Stimulated activated CD4-positive, alpha-beta T cell treated with anti-CD3 and anti-CD28 coated beads, Interleukin-4, amount 100 ng/mL, for 48 hours (primary cell): ENCODE measurements at regions not wholly inside any gene's neighbourhood (a gene's known extent, or its start where the extent isn't known, plus 50 kb on each side); places are given as distances from the start of the nearest gene placed in this dataset.
"Not testable (repeated sequence)": the region's sequence is repeated elsewhere in the genome, so short reads cannot be mapped to it uniquely, and the experiment has no call there.

Source experiments
- DNase-seq, 2 donors: peaks; one replicate each; pipeline ENCODE4 v3.0.0-alpha.2; 2020; ENCODE audit warnings: low read depth in 2 of 2

DNA sequence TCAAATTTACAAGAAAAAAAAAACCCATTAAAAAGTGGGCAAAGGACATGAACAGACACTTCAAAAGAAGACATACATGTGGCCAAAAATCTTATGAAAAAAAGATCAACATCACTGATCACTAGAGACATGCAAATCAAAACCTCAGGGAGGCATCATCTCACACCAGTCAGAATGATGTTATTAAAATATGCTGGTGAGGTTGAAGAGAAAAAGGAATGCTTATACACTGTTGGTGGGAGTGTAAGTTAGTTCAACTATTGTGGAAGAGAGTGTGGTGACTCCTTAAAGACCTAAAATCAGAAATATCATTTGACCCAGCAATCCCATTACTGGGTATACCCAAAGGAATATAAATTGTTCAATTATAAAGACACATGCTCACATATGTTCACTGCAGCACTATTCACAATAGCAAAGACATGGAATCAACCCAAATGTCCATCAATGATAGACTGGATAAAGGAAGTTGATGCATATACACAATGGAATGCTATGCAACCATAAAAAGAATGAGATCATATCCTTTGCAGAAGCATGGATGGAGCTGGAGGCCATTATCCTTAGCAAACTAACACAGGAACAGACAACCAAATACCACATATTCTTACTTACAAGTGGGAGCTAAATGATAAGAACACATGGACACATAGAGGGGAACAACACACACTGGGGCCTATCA is 100.3 kb upstream of the GALNT15 start:
- not testable (repeated sequence) for DNase-seq

DNA sequence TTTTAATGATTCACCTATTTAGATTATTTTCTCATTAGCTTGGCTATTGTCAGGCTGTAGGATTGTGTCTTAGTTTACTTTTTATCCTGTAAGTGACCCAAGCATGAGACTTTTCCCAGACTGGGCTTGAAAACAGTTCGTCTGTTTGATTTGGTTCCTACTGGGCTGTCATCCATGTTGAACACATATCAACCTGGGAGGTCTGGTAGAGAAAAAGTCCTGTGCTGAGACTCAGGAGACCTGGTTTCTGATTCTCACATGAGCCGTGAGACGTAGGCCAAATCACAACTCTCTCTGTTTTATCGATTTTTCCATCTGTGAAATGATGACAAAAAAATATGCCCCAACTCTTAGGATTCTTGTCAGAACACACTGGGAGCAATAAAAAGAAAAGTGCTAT is 98.8 kb upstream of the GALNT15 start:
- no peak for DNase-seq

DNA sequence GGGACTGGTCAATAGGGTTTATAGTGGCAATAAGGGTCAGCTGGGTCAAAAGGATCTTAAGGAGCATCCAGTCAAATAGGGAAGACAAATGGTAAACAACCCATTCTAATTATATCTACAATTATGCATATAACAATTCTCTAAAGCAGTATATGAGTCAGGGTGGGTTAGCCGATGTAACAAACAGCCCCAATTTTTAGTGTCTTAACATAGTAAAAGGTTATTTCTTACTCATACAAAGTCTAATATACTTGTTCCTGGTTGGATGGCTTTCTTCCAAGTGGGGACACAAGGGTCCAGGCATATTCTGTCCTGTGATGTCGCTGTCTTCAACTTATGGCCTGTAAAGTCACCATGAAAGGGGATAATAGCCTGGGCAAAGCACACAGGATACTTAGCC is 97.9 kb upstream of the GALNT15 start:
- DNase-seq: no peak

DNA sequence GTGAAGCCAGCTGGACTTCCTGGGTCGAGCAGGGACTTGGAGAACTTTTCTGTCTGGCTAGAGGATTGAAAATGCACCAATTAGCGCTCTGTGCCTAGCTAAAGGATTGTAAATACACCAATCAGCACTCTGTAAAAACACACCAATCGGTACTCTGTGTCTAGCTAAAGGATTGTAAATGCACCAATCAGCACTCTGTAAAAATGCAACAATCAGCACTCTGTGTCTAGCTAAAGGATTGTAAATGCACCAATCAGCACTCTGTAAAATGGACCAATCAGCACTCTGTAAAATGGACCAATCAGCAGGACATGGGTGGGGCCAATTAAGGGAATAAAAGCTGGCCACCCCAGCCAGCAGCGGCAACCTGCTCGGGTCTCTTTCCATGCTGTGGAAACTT is 97.3 kb upstream of the GALNT15 start:
- not testable (repeated sequence) for DNase-seq

DNA sequence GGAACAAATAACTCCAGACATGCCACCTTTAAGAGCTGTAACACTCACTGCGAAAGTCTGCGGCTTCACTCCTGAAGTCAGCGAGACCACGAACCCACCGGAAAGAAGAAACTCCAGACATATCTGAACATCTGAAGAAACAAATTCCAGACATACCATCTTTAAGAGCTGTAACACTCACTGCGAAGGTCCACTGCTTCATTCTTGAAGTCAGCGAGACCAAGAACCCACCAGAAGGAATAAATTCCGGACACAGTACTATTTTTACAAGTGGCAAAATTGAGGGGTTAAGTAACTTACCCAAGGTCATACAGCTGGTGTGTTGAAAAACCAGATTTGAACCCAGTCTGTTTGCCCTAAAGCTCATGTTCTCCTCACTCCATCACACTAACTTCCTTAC is 96.8 kb upstream of the GALNT15 start:
- not testable (repeated sequence) for DNase-seq

DNA sequence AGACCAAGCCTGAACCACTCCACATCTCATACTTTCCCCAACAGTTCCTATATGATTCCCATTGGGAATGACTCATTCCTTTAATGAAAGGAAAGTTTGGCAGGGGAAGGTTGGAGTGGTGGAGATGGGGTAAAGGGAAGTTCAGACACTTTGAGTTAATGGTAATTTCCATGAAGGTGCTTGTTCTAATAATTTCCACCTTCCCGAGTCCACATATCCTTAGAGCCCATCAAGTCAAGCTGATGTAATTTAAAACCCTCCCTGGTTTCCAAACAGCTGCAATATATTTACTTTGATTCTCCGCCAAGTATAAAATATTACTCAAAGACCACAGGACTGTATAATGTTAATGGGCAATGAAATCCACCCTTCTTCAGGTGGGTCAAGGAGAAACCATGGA is 95.0 kb upstream of the GALNT15 start:
- DNase-seq: no peak

DNA sequence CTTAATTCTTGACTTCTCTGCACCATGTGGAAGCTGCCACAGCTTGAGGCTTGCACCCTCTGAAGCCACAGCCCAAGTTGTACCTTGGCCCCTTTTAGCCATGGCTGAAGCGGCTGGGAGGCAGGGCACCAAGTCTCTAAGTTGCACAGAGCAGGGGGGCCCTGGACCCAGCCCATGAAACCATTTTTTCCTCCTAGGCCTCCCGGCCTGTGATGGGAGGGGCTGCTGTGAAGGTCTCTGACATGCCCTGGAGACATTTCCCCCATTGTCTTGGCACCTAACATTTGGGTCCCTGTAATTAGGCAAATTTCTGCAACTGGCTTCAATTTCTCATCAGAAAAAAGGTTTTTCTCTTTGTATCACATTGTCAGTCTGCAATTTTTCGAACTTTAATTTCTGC is 92.8 kb upstream of the GALNT15 start:
- no peak for DNase-seq

DNA sequence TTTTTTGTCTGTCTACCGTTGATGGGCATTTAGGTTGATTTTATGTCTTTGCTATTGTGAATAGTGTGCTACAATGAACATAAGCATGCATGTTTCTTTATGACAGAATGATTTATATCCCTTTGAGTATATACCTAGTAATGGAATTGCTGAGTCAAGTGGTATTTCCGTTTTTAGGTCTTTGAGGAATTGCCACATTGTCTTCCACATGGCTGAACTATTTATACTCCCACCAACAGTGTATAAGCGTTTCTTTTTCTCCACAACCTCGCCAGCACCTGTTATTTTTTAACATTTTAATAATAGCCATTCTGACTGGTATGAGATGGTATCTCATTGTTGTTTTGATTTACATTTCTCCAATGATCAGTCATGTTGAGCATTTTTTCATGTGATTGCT is 89.6 kb upstream of the GALNT15 start:
- no peak for DNase-seq

DNA sequence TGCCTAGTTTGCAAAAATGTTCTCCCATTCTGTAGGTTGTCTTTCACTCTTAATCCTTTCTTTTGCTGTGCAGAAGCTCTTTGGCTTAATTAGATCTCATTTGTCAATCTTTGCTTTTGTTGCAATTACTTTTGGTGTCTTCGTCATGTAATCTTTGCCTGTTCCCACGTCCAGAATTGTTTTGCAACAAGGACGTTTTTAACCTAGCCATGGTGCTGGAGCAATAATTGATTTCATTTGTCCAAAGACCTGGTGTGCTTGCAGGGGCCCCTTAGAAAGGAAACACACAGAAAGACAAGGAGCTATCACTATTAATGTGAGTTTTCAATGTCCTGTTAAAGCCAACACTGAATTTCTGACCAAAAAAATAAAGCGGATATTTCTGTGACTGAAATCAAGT is 89.1 kb upstream of the GALNT15 start:
- DNase-seq: no peak

DNA sequence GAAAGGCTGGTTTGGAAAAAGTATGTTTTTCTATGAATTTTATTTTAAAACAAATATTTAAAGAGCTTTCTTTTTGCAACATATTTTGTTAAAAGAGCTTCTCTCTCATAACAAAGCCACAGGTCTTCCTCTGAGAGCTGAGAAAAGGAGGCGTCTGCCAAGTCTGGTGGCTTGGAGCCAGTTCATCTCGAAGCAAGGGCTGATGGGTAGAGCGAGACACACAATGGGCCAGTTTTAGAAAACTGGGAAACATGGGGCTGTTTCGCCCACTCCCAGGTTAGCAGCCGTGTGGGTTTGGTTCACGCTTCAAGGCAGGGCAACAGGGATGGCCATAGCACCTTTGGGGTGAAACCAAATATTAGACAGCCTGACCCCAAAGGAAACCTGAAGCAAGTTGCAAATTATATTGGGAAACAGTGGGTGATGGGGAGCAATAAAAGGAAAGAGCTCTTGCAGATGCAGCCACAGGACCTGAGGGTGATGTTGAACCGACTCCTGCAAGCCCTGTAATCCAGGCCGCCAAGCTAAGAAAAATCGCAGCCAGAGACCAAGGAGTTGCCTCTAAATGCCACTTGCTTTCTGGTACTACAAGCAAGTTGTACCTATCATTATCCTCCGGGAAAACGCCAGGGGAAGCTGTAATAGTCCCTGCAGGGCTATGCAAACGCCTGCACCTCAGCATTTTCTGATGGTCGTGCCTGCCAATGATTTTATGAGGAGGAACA is 88.4 kb upstream of the GALNT15 start:
- no peak for DNase-seq

DNA sequence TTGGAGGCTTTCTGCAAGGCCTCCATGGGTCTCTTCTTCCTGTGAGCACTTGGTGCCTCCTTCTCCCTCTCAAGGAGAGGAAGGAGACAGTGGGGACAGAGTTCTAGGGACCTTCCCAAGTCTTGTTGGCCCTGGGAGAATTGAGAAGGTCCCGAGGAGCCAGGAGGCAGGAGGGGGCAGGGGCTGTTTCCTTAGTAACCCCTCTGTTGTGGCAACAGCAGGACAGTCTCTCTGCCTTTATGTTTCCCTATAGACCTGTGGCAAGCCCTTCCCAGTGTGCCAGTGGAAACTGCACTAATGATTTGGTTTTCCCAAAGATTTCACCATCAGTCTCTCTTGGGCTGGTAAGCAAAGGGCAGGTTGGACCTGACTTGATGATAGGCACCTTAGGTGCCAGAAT is 87.8 kb upstream of the GALNT15 start:
- DNase-seq: no peak

DNA sequence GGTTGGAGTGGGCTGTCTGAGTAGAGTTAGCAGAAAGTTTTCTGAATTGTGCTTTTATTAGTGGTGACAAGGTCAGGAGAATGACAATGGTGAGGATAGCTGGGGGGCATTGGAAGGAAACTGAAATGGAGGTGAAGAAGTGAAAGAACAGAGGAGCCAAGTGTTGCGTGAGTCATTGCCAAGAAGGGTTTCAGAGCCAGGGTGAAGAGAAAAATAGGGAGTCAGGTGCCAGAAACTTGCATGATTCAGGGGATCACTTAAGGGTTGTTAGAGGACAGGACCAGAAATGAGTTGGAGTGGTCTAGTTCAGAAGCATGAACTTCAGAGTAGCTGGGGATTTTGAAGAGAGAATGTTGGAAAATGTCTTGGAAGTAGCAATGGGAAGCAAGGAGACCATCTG is 86.0 kb upstream of the GALNT15 start:
- no peak for DNase-seq

DNA sequence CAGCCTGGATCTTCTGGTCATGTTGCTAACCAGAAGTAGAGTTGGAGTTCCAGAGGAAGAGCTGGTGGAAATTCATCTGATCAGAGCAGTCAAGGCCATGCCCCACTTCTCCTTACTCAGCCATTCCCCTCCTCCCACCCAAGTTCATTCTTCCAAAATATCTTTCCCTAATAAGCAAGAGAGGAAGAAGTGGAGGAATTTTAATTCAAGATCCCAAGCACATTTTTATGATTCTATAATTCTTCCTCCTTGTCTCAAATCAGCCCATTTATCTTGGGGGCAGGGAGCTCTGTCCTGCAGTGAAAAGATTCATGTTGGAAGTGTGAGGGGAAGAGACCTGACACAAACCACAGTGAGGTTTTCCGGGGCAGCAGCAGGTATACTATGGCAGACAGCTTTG is 85.0 kb upstream of the GALNT15 start:
- no peak for DNase-seq

DNA sequence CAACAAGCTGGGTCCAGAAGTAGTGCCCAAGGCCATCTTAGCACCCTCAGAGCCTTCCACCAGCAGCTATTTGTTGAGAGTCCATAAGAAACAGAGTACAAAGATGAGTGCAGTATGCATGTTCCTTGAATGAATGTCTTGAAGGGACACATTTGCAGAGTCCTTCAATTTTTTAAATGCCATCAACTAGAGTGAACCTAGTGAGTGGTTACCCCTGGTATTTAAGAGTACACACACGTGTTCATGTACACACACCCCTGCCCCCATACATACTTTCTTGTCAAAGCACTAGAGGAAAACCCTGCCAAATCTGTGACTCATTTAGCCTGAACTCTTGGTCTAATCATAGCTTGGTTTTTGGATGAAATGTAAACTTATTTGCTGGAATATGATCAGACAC is 84.5 kb upstream of the GALNT15 start:
- no peak for DNase-seq

DNA sequence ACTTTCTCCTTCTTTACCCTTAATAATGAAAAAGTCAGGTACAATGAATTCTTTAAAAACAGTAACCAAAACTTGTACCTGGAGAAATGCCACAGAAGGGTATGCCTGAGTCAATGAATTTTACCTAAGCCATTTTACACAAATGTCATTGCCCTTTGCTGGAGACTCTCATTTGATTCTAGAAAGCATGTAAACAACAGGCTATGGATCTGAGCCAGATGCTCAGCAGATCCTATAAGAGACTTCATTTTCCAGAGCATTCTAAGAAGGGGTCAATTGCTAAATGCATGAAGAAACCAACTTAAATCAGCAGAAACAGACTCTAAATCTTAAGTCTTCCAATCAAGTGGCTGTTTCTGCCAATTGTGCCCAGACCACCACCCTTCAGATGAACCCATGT is 83.8 kb upstream of the GALNT15 start:
- no peak for DNase-seq

DNA sequence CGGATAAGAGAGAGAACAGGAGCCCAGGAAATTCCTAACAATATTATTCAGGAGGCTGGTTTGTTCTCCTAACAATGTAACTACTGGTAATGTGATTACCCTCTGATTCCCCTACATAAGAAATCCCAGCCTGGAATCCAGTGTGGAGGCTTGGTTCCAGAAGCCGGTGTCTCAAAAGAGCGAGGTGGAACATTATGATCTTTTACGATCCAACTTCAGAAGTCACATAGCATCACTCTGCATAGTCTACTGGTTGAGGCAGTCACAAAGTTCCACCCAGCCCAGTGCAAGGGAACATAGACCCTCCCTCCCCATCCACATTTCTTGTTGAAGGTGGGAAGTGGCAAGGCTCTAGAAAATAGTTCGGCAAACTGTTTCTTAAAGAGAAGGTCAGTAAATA is 81.6 kb upstream of the GALNT15 start:
- no peak for DNase-seq

DNA sequence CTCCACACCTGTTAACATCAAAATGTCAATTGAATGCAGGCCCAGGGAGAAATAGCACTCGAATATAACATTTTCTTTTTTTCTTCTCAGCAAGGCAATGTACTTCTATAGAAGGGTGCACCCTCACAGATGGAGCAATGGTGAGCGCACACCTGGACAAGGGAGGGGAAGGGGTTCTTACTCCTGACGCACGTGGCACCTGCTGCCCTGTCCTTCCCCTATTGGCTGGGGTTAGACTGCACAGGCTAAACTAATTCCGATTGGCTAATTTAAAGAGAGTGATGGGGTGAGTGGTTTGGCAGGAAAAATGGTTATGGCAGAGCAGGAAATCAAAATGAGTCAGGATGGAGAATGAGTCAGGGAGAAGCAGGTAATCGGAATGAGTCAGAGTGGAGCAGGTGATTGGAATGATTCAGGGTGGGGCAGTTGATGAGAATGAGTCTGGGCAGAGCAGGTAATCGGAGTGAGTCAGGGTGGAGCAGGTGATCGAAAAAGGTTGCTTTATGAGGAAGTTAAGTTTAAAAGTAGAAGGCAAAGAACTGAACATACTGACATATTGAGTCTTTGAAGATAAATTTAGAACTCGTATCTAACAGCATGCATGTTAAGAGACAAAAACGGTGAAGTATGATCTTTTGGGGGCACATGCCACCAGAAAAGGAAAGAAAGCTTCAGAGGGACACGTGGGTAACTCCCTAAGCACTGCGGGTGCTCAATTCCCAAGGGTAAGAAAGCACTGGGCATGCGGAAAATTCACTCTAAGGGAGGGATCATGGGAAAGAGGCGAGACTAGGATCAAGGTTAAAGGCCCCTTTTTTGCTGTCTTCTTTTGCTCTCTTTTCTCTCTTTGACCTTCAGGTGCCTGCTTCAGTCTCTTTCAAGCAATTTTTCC is 72.9 kb upstream of the GALNT15 start:
- no peak for DNase-seq

DNA sequence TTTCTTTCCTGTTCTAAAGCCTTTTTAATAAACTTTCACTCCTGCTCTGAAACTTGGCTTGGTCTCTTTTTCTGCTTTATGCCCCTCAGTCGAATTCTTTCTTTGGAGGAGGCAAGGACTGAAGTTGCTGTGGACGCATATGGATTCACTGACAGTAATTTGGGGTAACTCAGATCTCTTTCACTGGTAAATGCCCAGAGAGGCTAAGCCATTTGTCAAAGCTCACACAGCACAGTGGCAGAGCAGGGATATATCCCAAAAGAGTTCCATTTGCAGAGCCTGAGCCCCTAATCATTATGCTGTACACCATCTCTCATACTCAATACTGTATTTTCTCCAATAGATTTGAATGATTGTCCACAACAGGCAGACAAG is 72.3 kb upstream of the GALNT15 start:
- DNase-seq: no peak

DNA sequence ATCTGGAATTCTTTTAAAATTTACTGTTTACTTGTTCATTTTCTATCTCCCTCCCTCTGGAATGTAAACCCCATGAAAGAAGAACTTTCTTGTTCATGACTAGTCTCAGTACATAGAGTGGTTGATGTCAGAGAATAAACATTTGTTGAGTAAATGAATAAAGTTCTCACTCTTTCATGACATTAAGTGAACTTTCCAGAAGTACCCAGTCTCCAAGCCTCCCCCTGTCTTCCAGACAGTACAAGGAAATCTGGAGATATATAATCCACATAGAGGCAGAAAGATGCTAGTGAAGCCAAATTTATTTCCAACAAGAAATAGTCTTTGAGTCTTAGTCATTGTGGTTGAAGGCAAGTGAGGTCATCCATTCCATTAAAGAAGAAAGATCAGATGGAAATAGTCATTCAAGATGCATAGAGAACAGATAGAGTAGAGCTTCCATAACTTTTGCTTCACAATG is 71.5 kb upstream of the GALNT15 start:
- DNase-seq: no peak

DNA sequence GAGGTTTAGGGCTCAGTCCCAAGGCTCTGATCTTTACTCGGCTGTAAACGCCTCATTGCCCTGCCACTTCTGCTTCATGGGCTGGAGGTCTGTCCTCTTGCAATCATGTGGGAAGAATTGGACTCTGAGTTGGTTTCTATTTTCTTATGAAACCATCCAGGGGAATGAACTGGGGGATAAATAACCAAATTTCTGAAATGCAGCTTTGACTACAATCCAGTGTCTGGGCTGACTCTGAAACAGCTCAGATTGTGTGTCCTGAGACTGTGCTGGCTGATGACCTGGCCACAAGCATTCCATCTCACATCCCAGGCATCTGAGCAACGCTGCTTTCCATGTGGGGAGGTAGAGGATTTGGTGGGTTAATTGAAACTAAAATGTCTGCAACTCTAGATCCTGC is 71.0 kb upstream of the GALNT15 start:
- DNase-seq: no peak

DNA sequence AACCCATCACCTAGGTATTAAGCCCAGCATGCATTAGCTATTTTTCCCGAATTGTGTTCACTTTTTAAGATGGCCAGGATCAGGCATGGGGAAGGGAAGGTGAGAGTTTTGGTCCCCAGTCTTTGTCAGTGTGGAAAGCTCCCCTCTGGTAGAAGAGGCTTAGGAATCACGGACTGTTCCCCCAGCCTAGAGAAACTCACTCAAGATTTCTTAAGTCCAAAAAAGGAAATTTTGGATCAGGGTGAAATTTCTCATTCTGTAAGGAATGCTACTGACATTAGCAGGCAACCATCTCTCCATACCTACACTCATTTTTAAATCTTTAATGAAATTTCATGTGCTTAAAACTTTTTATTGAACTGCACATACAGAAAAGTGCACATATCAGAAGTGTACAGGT is 70.3 kb upstream of the GALNT15 start:
- DNase-seq: no peak

DNA sequence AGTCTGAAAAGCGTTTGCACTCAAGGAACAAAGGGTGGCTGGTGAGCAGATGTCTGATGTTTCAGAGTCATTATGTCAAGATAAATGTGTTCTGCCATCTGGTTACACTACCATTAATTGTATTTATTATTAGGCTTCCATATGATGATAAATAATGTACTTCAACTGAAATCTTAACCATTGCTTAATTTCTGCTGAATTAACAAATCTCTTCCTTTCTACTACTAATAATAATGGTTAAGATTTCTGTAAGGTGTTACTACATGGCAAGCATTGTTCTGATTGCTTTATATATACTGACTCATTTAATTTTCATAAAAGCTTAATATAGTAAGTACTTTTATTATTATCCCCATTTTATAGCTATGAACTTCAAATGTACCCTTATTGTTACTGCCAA is 68.4 kb upstream of the GALNT15 start:
- no peak for DNase-seq

DNA sequence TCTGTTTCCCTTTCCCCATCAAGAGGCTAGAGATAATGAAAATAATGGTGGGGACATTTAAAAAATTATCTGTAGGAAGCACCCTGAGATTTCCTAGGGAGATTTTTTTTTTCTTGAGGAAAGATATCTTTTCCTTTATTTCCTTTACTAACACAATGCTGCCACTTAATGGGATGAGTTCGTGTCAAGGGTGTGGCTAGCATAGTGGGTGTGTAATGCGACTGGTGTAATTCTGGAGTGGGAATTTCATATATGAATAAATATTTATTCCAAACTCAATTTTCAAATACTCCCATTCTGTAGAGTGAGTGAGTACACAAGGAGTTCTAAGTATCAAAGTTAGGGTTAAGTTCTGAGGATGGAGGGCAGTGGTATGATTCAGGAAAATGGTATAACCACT is 66.1 kb upstream of the GALNT15 start:
- DNase-seq: no peak
